Neural cell (in vitro differentiated cells): ENCODE measurements at regions not wholly inside any gene's neighbourhood (a gene's known extent, or its start where the extent isn't known, plus 50 kb on each side); places are given as distances from the start of the nearest gene placed in this dataset.

ENCODE experiments used
- H2AFZ ChIP-seq: fragments of 200-600, 300-800 bp; sonication (generic), shearing (Covaris generic); 2 replicates; pipeline ENCODE4 v1.6.0; 2014; ENCODE audit warnings: low read depth, mild to moderate bottlenecking, antibody characterized with exemption, low read length, moderate library complexity
- H3F3A ChIP-seq: fragments of 200-600 bp; shearing (Covaris generic); 2 replicates; pipeline ENCODE4 v1.6.1; 2016; ENCODE audit warnings: mild to moderate bottlenecking, moderate library complexity, mixed read lengths, antibody characterized with exemption, low read length; ENCODE audit not compliant: insufficient read depth, poor library complexity, severe bottlenecking
- H3K27ac ChIP-seq: fragments of 200-600, 300-800 bp; sonication (generic), shearing (Covaris generic); 2 replicates; pipeline ENCODE4 v1.5.1; 2014; ENCODE audit warnings: mild to moderate bottlenecking, low read length, moderate library complexity
- H3K27me3 ChIP-seq: fragments of 300-800, 200-600 bp; sonication (generic), shearing (Covaris generic); 2 replicates; pipeline ENCODE4 v1.6.0; 2014; ENCODE audit warnings: mild to moderate bottlenecking, low read depth, low read length, moderate library complexity; ENCODE audit not compliant: insufficient read depth
- H3K36me3 ChIP-seq: fragments of 300-800, 200-600 bp; sonication (generic), shearing (Covaris generic); 2 replicates; pipeline ENCODE4 v1.5.1; 2014; ENCODE audit warnings: mild to moderate bottlenecking, antibody characterized with exemption, low read length, moderate library complexity; ENCODE audit not compliant: insufficient read depth
- H3K4me2 ChIP-seq: fragments of 300-800, 200-600 bp; sonication (generic), shearing (Covaris generic); 2 replicates; pipeline ENCODE4 v1.6.0; 2014; ENCODE audit warnings: mild to moderate bottlenecking, low read length
- H3K4me3 ChIP-seq: fragments of 300-800, 200-600 bp; sonication (generic), shearing (Covaris generic); 2 replicates; pipeline ENCODE4 v1.5.1; 2014; ENCODE audit warnings: mild to moderate bottlenecking, low read length, moderate library complexity
- H3K79me2 ChIP-seq: fragments of 200-600 bp; shearing (Covaris generic); replicated peaks from 2 replicates; pipeline ENCODE4 v1.6.0; 2014; ENCODE audit warnings: mild to moderate bottlenecking, low read length, moderate library complexity; ENCODE audit not compliant: insufficient read depth
- H3K9ac ChIP-seq: fragments of 300-800, 200-600 bp; sonication (generic), shearing (Covaris generic); 2 replicates; pipeline ENCODE4 v1.6.1; 2016; ENCODE audit warnings: mild to moderate bottlenecking, low read length, mixed read lengths
- H3K9me2 ChIP-seq: fragments of 200-600 bp; shearing (Covaris generic); 2 replicates; pipeline ENCODE4 v1.6.1; 2016; ENCODE audit warnings: mild to moderate bottlenecking, low read length, mixed read lengths; ENCODE audit not compliant: insufficient read depth
- H3K9me3 ChIP-seq: fragments of 200-600, 300-800 bp; sonication (generic), shearing (Covaris generic); 2 replicates; pipeline ENCODE4 v1.6.1; 2016; ENCODE audit warnings: mild to moderate bottlenecking, mixed run types, low read length, moderate library complexity, mixed read lengths
- H4K20me1 ChIP-seq: fragments of 200-600 bp; shearing (Covaris generic); 2 replicates; pipeline ENCODE4 v1.6.1; 2016; ENCODE audit warnings: mild to moderate bottlenecking, mixed run types; ENCODE audit not compliant: insufficient read depth
- CTCF ChIP-seq: fragments of 450-650 bp; IDR thresholded peaks from 2 replicates; pipeline ENCODE4 v1.5.1; 2014; ENCODE audit warnings: antibody characterized with exemption, mild to moderate bottlenecking, moderate library complexity; ENCODE audit not compliant: poor library complexity, severe bottlenecking
- EP300 ChIP-seq: fragments of 450-650 bp; conservative IDR thresholded peaks from 2 replicates; pipeline ENCODE4 v1.6.1; 2014; ENCODE audit warnings: antibody characterized with exemption, mild to moderate bottlenecking, moderate library complexity; ENCODE audit not compliant: poor library complexity, severe bottlenecking
- EZH2 ChIP-seq: fragments of 200-600, 300-800 bp; shearing (Covaris generic), sonication (generic); IDR thresholded peaks from 2 replicates; pipeline ENCODE4 v1.6.1; 2014; ENCODE audit warnings: antibody characterized with exemption, low read length, borderline replicate concordance, mild to moderate bottlenecking; ENCODE audit not compliant: insufficient read depth, poor library complexity, severe bottlenecking
- MXI1 ChIP-seq: fragments of 450-650 bp; conservative IDR thresholded peaks from 2 replicates; pipeline ENCODE4 v1.6.1; 2014; ENCODE audit warnings: antibody characterized with exemption, mild to moderate bottlenecking; ENCODE audit not compliant: poor library complexity, severe bottlenecking
- POLR2AphosphoS5 ChIP-seq: IDR thresholded peaks from 2 replicates; pipeline ENCODE4 v1.6.1; 2012
- RAD21 ChIP-seq: fragments of 450-650 bp; conservative IDR thresholded peaks from 2 replicates; pipeline ENCODE4 v1.6.1; 2014; ENCODE audit warnings: antibody characterized with exemption, mild to moderate bottlenecking, moderate library complexity
- REST ChIP-seq: IDR thresholded peaks from 2 replicates; pipeline ENCODE4 v1.6.1; 2012; ENCODE audit warnings: borderline replicate concordance
- SMC3 ChIP-seq: fragments of 450-650 bp; conservative IDR thresholded peaks from 2 replicates; pipeline ENCODE4 v1.6.1; 2014; ENCODE audit warnings: antibody characterized with exemption, mild to moderate bottlenecking, moderate library complexity; ENCODE audit not compliant: poor library complexity
- TAF1 ChIP-seq: IDR thresholded peaks from 2 replicates; pipeline ENCODE4 v1.6.1; 2012; ENCODE audit warnings: low read depth

GRCh38 chr16:74092336-74092735 lies 204.3 kb upstream of the PSMD7 start:
- H3K36me3 ChIP-seq = no peaks in the 10 kb centered on the region
- TF ChIP-seq EZH2 (no peak), MXI1 (no peak), TAF1 (no peak), EP300 (no peak)

GRCh38 chr16:74090871-74091270 lies 205.7 kb upstream of the PSMD7 start:
- Histone ChIP-seq H3K27ac (no peak overlapping the region), H3K9me3 (no peaks in the 10 kb centered on the region), H2AFZ (no peak overlapping the region), H3K4me2 (no peak overlapping the region), H3K79me2 (no peaks in the 10 kb centered on the region), H3K27me3 (no peaks in the 10 kb centered on the region), H3K36me3 (no peaks in the 10 kb centered on the region), H3K9ac (no peak overlapping the region), H3K9me2 (no peaks in the 10 kb centered on the region), H4K20me1 (no peaks in the 10 kb centered on the region), H3F3A (no peaks in the 10 kb centered on the region), H3K4me3 (no peak overlapping the region)
- TF ChIP-seq RAD21 = no peak
- TF ChIP-seq CTCF = no peak
- no peak for TF ChIP-seq TAF1
- TF ChIP-seq SMC3 = no peak
- TF ChIP-seq EZH2 = no peak
- no peak for TF ChIP-seq REST
- TF ChIP-seq EP300 = no peak

More at GRCh38 chr16:74092336-74092735, 204.3 kb upstream of the PSMD7 start:
- Histone ChIP-seq H3K79me2 (no peaks in the 10 kb centered on the region), H3K9ac (no peak overlapping the region), H2AFZ (no peak overlapping the region), H3K27ac (no peak overlapping the region), H3K9me2 (no peaks in the 10 kb centered on the region), H3K27me3 (no peaks in the 10 kb centered on the region), H3K9me3 (no peaks in the 10 kb centered on the region), H3K4me2 (no peak overlapping the region), H3K4me3 (no peak overlapping the region), H4K20me1 (no peaks in the 10 kb centered on the region), H3F3A (no peaks in the 10 kb centered on the region)

GRCh38 chr16:74083541-74083940 lies 213.1 kb upstream of the PSMD7 start:
- no peaks in the 10 kb centered on the region for H3K36me3 ChIP-seq
- H3K27me3 ChIP-seq = no peaks in the 10 kb centered on the region
- no peaks in the 10 kb centered on the region for H4K20me1 ChIP-seq
- H3K4me2 ChIP-seq = no peak overlapping the region
- no peaks in the 10 kb centered on the region for H3F3A ChIP-seq
- no peak overlapping the region for H3K27ac ChIP-seq
- no peak overlapping the region for H3K9ac ChIP-seq
- TF ChIP-seq MXI1 (no peak), RAD21 (no peak), EZH2 (no peak), TAF1 (no peak), REST (no peak), SMC3 (no peak), POLR2AphosphoS5 (no peak), EP300 (no peak), CTCF (no peak)
- H3K9me3 ChIP-seq = no peaks in the 10 kb centered on the region
- no peak overlapping the region for H2AFZ ChIP-seq
- H3K4me3 ChIP-seq = no peak overlapping the region
- no peaks in the 10 kb centered on the region for H3K79me2 ChIP-seq
- no peaks in the 10 kb centered on the region for H3K9me2 ChIP-seq
